Stomach (tissue), 4 donors: ENCODE measurements at regions not wholly inside any gene's neighbourhood (a gene's known extent, or its start where the extent isn't known, plus 50 kb on each side); places are given as distances from the start of the nearest gene placed in this dataset.

Experiments used
- EP300 ChIP-seq: sonication (generic); formaldehyde crosslinking; IDR thresholded peaks from one replicate; pipeline ENCODE4 v1.6.1; 2017; ENCODE audit warnings: antibody characterized with exemption
- POLR2AphosphoS5 ChIP-seq, 3 donors: sonication (generic); formaldehyde crosslinking; IDR thresholded peaks; one replicate each; pipeline ENCODE4 v1.6.1; 2016; ENCODE audit warnings: antibody characterized with exemption in 3 of 3

GRCh38 chr3:104768886-104769285 lies 597.8 kb upstream of the ALCAM start:
- no peak for TF ChIP-seq POLR2AphosphoS5 (IDR thresholded peaks at IDR 0.05)
- TF ChIP-seq EP300 = no peak
